GM12878 (cell line): ENCODE measurements at regions not wholly inside any gene's neighbourhood (a gene's known extent, or its start where the extent isn't known, plus 50 kb on each side); places are given as distances from the start of the nearest gene placed in this dataset.

Source experiments
- ATAC-seq: fragments of 200-7000 bp; cut with Tn5 transposase; 3 replicates; pipeline ENCODE4 v1.9.1; 2020; ENCODE audit warnings: mild to moderate bottlenecking, moderate library complexity
- BruUV-seq: library from RNA; stranded (reverse); fragments of 400-500 nt; replicated peaks from 2 replicates; lab custom pipeline; 2021; lab: Mats Ljungman, UMichigan
- CTCF ChIA-PET: fragments of 300-600 bp; sonication (Branson Sonifier 250); formaldehyde crosslinking; extraction: SDS; loops from one replicate; lab custom pipeline; 2021; ENCODE audit warnings: inconsistent platforms; lab: Yijun Ruan, JAX
- POLR2A ChIA-PET: fragments of 350-600 bp; formaldehyde crosslinking; extraction: SDS; loops from one replicate; lab custom pipeline; 2021; ENCODE audit warnings: inconsistent platforms; lab: Charles Lee
- RAD21 ChIA-PET: fragments of 300-600 bp; sonication (Branson Sonifier 250); formaldehyde crosslinking; loops from one replicate; lab custom pipeline; 2023; ENCODE audit warnings: antibody characterized with exemption; ENCODE audit not compliant: unreplicated experiment; lab: Charles Lee
- SMC1A ChIA-PET: fragments of 300-600 bp; sonication (Branson Sonifier 250); formaldehyde crosslinking; loops from one replicate; lab custom pipeline; 2023; ENCODE audit not compliant: unreplicated experiment, uncharacterized antibody; lab: Charles Lee
- DNase-seq: peaks from one replicate; pipeline ENCODE4 v3.0.0-alpha.2; 2011; ENCODE audit warnings: low read depth, low spot score
- FAIRE-seq: peaks from 3 replicates; lab custom pipeline; 2011; peaks lifted over from hg19 to GRCh38; lab: Jason Lieb, UNC
- H2AFZ ChIP-seq: 2 replicates; pipeline ENCODE4 v1.6.0; 2011; ENCODE audit warnings: low read depth, low read length, control low read depth; ENCODE audit not compliant: control insufficient read depth
- H3K27ac ChIP-seq: 2 replicates; pipeline ENCODE4 v1.5.1; 2011; ENCODE audit warnings: control low read depth; ENCODE audit not compliant: control insufficient read depth, insufficient read depth
- H3K27me3 ChIP-seq, 2 experiments: replicated peaks in 1 of 2; 2 replicates each; pipeline versions ENCODE4 v1.6.0 to v1.6.1; 2011; ENCODE audit warnings: low read length in 1 of 2; ENCODE audit not compliant: control insufficient read depth in 2 of 2, insufficient read depth in 2 of 2
- H3K36me3 ChIP-seq, 2 experiments: 2 replicates each; pipeline ENCODE4 v1.5.1; 2011; ENCODE audit warnings: low read length in 1 of 2; ENCODE audit not compliant: control insufficient read depth in 2 of 2, insufficient read depth in 2 of 2
- H3K4me1 ChIP-seq: 2 replicates; pipeline ENCODE4 v1.6.1; 2011; ENCODE audit warnings: mild to moderate bottlenecking, low read length, moderate library complexity, mixed read lengths; ENCODE audit not compliant: control insufficient read depth, insufficient read depth
- H3K4me2 ChIP-seq: 2 replicates; pipeline ENCODE4 v1.6.0; 2011; ENCODE audit warnings: control low read depth; ENCODE audit not compliant: control insufficient read depth, insufficient read depth
- H3K4me3 ChIP-seq: fragments of 200-600 bp; sonication (generic); 2 replicates; pipeline ENCODE4 v1.5.1; 2016
- H3K79me2 ChIP-seq: 2 replicates; pipeline ENCODE4 v1.6.0; 2011; ENCODE audit warnings: low read length; ENCODE audit not compliant: control insufficient read depth, insufficient read depth
- H3K9ac ChIP-seq: 2 replicates; pipeline ENCODE4 v1.8.0; 2011; ENCODE audit warnings: low read length, control low read depth, mixed read lengths; ENCODE audit not compliant: control insufficient read depth, insufficient read depth
- H3K9me3 ChIP-seq: replicated peaks from 3 replicates; pipeline ENCODE4 v1.5.1; 2011; ENCODE audit warnings: mild to moderate bottlenecking, low read length; ENCODE audit not compliant: control insufficient read depth, insufficient read depth
- H4K20me1 ChIP-seq: 2 replicates; pipeline ENCODE4 v1.6.0; 2011; ENCODE audit not compliant: control insufficient read depth, insufficient read depth
- CUX1 ChIP-seq: IDR thresholded peaks from 2 replicates; pipeline ENCODE4 v1.6.1; 2012; ENCODE audit warnings: improper control_type of control experiment, low read depth, low read length; ENCODE audit not compliant: insufficient replicate concordance
- EZH2 ChIP-seq: IDR thresholded peaks from 2 replicates; pipeline ENCODE4 v1.6.1; 2012; ENCODE audit warnings: low read depth, mild to moderate bottlenecking, control low read depth, inconsistent platforms, low read length, borderline replicate concordance; ENCODE audit not compliant: control insufficient read depth
- GABPA ChIP-seq: IDR thresholded peaks from 2 replicates; pipeline ENCODE4 v1.6.1; 2014; ENCODE audit warnings: antibody characterized with exemption, low read depth, mild to moderate bottlenecking, inconsistent platforms
- USF2 ChIP-seq: IDR thresholded peaks from 2 replicates; pipeline ENCODE4 v1.6.1; 2011; ENCODE audit warnings: low read depth, low read length, improper control_type of control experiment, borderline replicate concordance
- WGBS: methylation state at CpG from one replicate; pipeline ENCODE4 v1.1.6; 2016; ENCODE audit warnings: low lambda C conversion rate; ENCODE audit not compliant: insufficient replicate concordance, insufficient coverage; ENCODE audit errors: missing lambda C conversion rate; 5-methylcytosine and 5-hydroxymethylcytosine counted together
- in situ Hi-C: fragments of 300-500 bp; cut with MboI; formaldehyde crosslinking; loops from 9 replicates; pipeline ENCODE4 v1.14.3; 2018; ENCODE audit warnings: mixed read lengths
- intact Hi-C: fragments of 100-400 bp; cut with micrococcal nuclease; formaldehyde crosslinking; loops from one replicate; pipeline ENCODE4 v1.14.2; 2022; ENCODE audit not compliant: unreplicated experiment

GRCh38 chr2:143946436-143947391 lies 573.2 kb downstream of the ZEB2 start:
- no peaks in the 10 kb centered on the region for H3K36me3 ChIP-seq
- ChIA-PET POLR2A (no interaction called here), RAD21 (no interaction called here), CTCF (no interaction called here), SMC1A (no interaction called here)
- H3K27me3 ChIP-seq, result no peaks in the 10 kb centered on the region
- DNase-seq, result no peak
- H4K20me1 ChIP-seq, result no peaks in the 10 kb centered on the region
- no TSS peak for BruUV-seq
- no peak for ATAC-seq
- H3K4me1 ChIP-seq, result no peaks in the 10 kb centered on the region
- FAIRE-seq, result no peak
- 92% methylated on average over 18 of the region's 18 CpGs for WGBS
- no peak overlapping the region for H3K27ac ChIP-seq
- no peaks in the 10 kb centered on the region for H3K9me3 ChIP-seq
- TF ChIP-seq USF2 (no peak), CUX1 (no peak), EZH2 (no peak), GABPA (no peak)
- H3K4me3 ChIP-seq, result no peak overlapping the region
- no peak overlapping the region for H2AFZ ChIP-seq
- no peak overlapping the region for H3K4me2 ChIP-seq
- H3K79me2 ChIP-seq, result no peaks in the 10 kb centered on the region
- in situ Hi-C loops, result no loop called here
- intact Hi-C loops, result no loop called here
- H3K9ac ChIP-seq, result no peak overlapping the region
